Fibroblast of peridontal ligament (primary cell): ENCODE measurements at regions not wholly inside any gene's neighbourhood (a gene's known extent, or its start where the extent isn't known, plus 50 kb on each side); places are given as distances from the start of the nearest gene placed in this dataset.

Experiments
- DNase-seq: peaks from one replicate; pipeline ENCODE4 v3.0.0-alpha.2; 2010; ENCODE audit errors: extremely low read depth

- DNase-seq = no peak
Observed at GRCh38 chr11:121696931-121697670, 244.3 kb upstream of the SORL1-AS1 start.

- no peak for DNase-seq
Observed at GRCh38 chr11:121696177-121696871, 243.6 kb upstream of the SORL1-AS1 start.

GRCh38 chr11:121692236-121692635 lies 239.5 kb upstream of the SORL1-AS1 start:
- DNase-seq = no peak

- DNase-seq = no peak
Observed at GRCh38 chr11:121688860-121689614, 236.3 kb upstream of the SORL1-AS1 start.

GRCh38 chr11:121688055-121688491 lies 235.3 kb upstream of the SORL1-AS1 start:
- peak; percentile 59 for DNase-seq

GRCh38 chr11:121683791-121684190 lies 231.0 kb upstream of the SORL1-AS1 start:
- DNase-seq = no peak
